Mesenchymal stem cell (in vitro differentiated cells and primary cell): ENCODE measurements at regions not wholly inside any gene's neighbourhood (a gene's known extent, or its start where the extent isn't known, plus 50 kb on each side); places are given as distances from the start of the nearest gene placed in this dataset.
A peak's percentile ranks its signal among the peaks of the same experiment; 100 is the strongest.

Source experiments
- DNase-seq: peaks from one replicate; pipeline ENCODE4 v3.0.0-alpha.2; 2013
- H2AFZ ChIP-seq: one replicate; pipeline ENCODE4 v1.6.1; 2013; ENCODE audit warnings: low read depth, mild to moderate bottlenecking, control low read depth, inconsistent platforms, low read length, moderate library complexity
- H2AK5ac ChIP-seq: 2 replicates; pipeline ENCODE4 v1.6.1; 2013; ENCODE audit warnings: low read length, moderate library complexity, mild to moderate bottlenecking, inconsistent platforms; ENCODE audit not compliant: severe bottlenecking
- H2BK120ac ChIP-seq: one replicate; pipeline ENCODE4 v1.6.1; 2013; ENCODE audit warnings: low read depth, mild to moderate bottlenecking, inconsistent platforms, low read length, moderate library complexity
- H2BK12ac ChIP-seq, 2 experiments: one replicate each; pipeline ENCODE4 v1.6.1; 2013; ENCODE audit warnings: inconsistent platforms in 2 of 2, low read length in 2 of 2, mild to moderate bottlenecking in 2 of 2, moderate library complexity in 2 of 2, control low read depth in 1 of 2
- H2BK15ac ChIP-seq: one replicate; pipeline ENCODE4 v1.6.1; 2013; ENCODE audit warnings: mild to moderate bottlenecking, low read depth, inconsistent platforms; ENCODE audit not compliant: poor library complexity, severe bottlenecking
- H2BK5ac ChIP-seq: 2 replicates; pipeline ENCODE4 v1.6.1; 2013; ENCODE audit warnings: low read depth, mild to moderate bottlenecking, low read length, control low read depth, inconsistent platforms; ENCODE audit not compliant: poor library complexity, severe bottlenecking
- H3K14ac ChIP-seq, 2 experiments: one replicate each; pipeline ENCODE4 v1.6.1; 2013; ENCODE audit warnings: inconsistent platforms in 2 of 2, low read length in 2 of 2, control low read depth in 1 of 2, mild to moderate bottlenecking in 1 of 2, moderate library complexity in 1 of 2
- H3K18ac ChIP-seq, 2 experiments: one replicate each; pipeline ENCODE4 v1.6.1; 2013; ENCODE audit warnings: inconsistent platforms in 2 of 2, low read length in 2 of 2, control low read depth in 1 of 2, low read depth in 1 of 2, mild to moderate bottlenecking in 1 of 2
- H3K23ac ChIP-seq, 2 experiments: one replicate each; pipeline ENCODE4 v1.6.1; 2013; ENCODE audit warnings: inconsistent platforms in 2 of 2, low read length in 2 of 2, mild to moderate bottlenecking in 2 of 2, moderate library complexity in 2 of 2, control low read depth in 1 of 2
- H3K27ac ChIP-seq: 2 replicates; pipeline ENCODE4 v1.5.1; 2013; ENCODE audit warnings: mild to moderate bottlenecking, moderate library complexity, low read length, control low read depth, inconsistent platforms; ENCODE audit not compliant: poor library complexity, severe bottlenecking
- H3K27me3 ChIP-seq, 2 experiments: 2 replicates each; pipeline versions ENCODE4 v1.6.1 to v1.7.0; 2013; ENCODE audit warnings: low read length in 2 of 2, mild to moderate bottlenecking in 2 of 2, moderate library complexity in 2 of 2, control low read depth in 1 of 2, inconsistent platforms in 1 of 2; ENCODE audit not compliant: control insufficient read depth in 1 of 2, insufficient read depth in 1 of 2
- H3K36me3 ChIP-seq, 2 experiments: 2 replicates each; pipeline versions ENCODE4 v1.6.1 to v1.7.0; 2013; ENCODE audit warnings: low read length in 2 of 2, control low read depth in 1 of 2, inconsistent platforms in 1 of 2, low read depth in 1 of 2, mild to moderate bottlenecking in 1 of 2; ENCODE audit not compliant: insufficient read depth in 2 of 2, control insufficient read depth in 1 of 2
- H3K4ac ChIP-seq, 2 experiments: one replicate each; pipeline ENCODE4 v1.6.1; 2013; ENCODE audit warnings: inconsistent platforms in 2 of 2, low read length in 2 of 2, mild to moderate bottlenecking in 2 of 2, moderate library complexity in 2 of 2, control low read depth in 1 of 2, low read depth in 1 of 2
- H3K4me1 ChIP-seq: 2 replicates; pipeline ENCODE4 v1.6.1; 2013; ENCODE audit warnings: low read depth, low read length, control low read depth; ENCODE audit not compliant: control insufficient read depth, insufficient read depth
- H3K4me2 ChIP-seq: 2 replicates; pipeline ENCODE4 v1.6.1; 2013; ENCODE audit warnings: low read length, mild to moderate bottlenecking, inconsistent platforms; ENCODE audit not compliant: poor library complexity, severe bottlenecking
- H3K4me3 ChIP-seq, 2 experiments: 2 replicates each; pipeline versions ENCODE4 v1.5.1 to v1.7.0; 2013; ENCODE audit warnings: low read length in 2 of 2, mild to moderate bottlenecking in 2 of 2, control low read depth in 1 of 2, low read depth in 1 of 2; ENCODE audit not compliant: insufficient read depth in 1 of 2
- H3K79me1 ChIP-seq: replicated peaks from 2 replicates; pipeline ENCODE4 v1.6.1; 2013; ENCODE audit warnings: mild to moderate bottlenecking, control low read depth, low read length, inconsistent platforms; ENCODE audit not compliant: poor library complexity, severe bottlenecking
- H3K9ac ChIP-seq: 2 replicates; pipeline ENCODE4 v1.7.0; 2013; ENCODE audit warnings: mild to moderate bottlenecking, low read length, moderate library complexity
- H3K9me3 ChIP-seq: 2 replicates; pipeline ENCODE4 v1.7.0; 2013; ENCODE audit warnings: mild to moderate bottlenecking, low read length; ENCODE audit not compliant: control insufficient read depth
- H4K8ac ChIP-seq: one replicate; pipeline ENCODE4 v1.6.1; 2013; ENCODE audit warnings: inconsistent platforms, mild to moderate bottlenecking, low read length, moderate library complexity
- H4K91ac ChIP-seq: one replicate; pipeline ENCODE4 v1.6.1; 2013; ENCODE audit warnings: mild to moderate bottlenecking, low read length, inconsistent platforms
- WGBS: methylation state at CpG from one replicate; pipeline ENCODE4 v1.1.7; 2013; ENCODE audit warnings: mixed read lengths; 5-methylcytosine and 5-hydroxymethylcytosine counted together

- H4K91ac ChIP-seq: no peak overlapping the region
- no peaks in the 10 kb centered on the region for H3K36me3 ChIP-seq
- H2AK5ac ChIP-seq: no peak overlapping the region
- H3K79me1 ChIP-seq: no peaks in the 10 kb centered on the region
- no peak overlapping the region for H3K4me3 ChIP-seq
- H3K18ac ChIP-seq: no peak overlapping the region
- no peak overlapping the region for H3K4me2 ChIP-seq
- H2BK120ac ChIP-seq: no peak overlapping the region
- no peak overlapping the region for H3K27ac ChIP-seq
- peaks cover 4% of the 10 kb centered on the region for H3K9me3 ChIP-seq
- no peaks in the 10 kb centered on the region for H3K4me1 ChIP-seq
- no peak overlapping the region for H2BK12ac ChIP-seq
- no peak overlapping the region for H2BK15ac ChIP-seq
- H2AFZ ChIP-seq: no peak overlapping the region
- no peak overlapping the region for H3K4ac ChIP-seq
- peak; percentile 33 for DNase-seq
- H3K14ac ChIP-seq: no peak overlapping the region
- H3K9ac ChIP-seq: no peak overlapping the region
- no peaks in the 10 kb centered on the region for H3K27me3 ChIP-seq
- H2BK5ac ChIP-seq: no peak overlapping the region
- WGBS: 80% methylated on average over 2 of the region's 2 CpGs
- no peak overlapping the region for H4K8ac ChIP-seq
- no peak overlapping the region for H3K23ac ChIP-seq
These were observed 186.1 kb downstream of the OTOL1 start for GRCh38 chr3:161682715-161683114.

- Histone ChIP-seq H4K91ac (no peak overlapping the region), H3K4me2 (no peak overlapping the region), H3K18ac (no peak overlapping the region), H2AK5ac (no peak overlapping the region), H3K4me1 (no peaks in the 10 kb centered on the region), H3K14ac (no peak overlapping the region), H2BK15ac (no peak overlapping the region), H3K27me3 (no peaks in the 10 kb centered on the region), H3K9ac (no peak overlapping the region), H3K27ac (no peak overlapping the region), H2BK120ac (no peak overlapping the region), H3K4me3 (no peak overlapping the region), H2BK12ac (no peak overlapping the region), H2BK5ac (no peak overlapping the region), H3K79me1 (no peaks in the 10 kb centered on the region), H2AFZ (no peak overlapping the region), H3K23ac (no peak overlapping the region), H4K8ac (no peak overlapping the region), H3K36me3 (no peaks in the 10 kb centered on the region), H3K9me3 (no peaks in the 10 kb centered on the region), H3K4ac (no peak overlapping the region)
- no peak for DNase-seq
- 92% methylated on average over 2 of the region's 5 CpGs for WGBS
These were observed 193.1 kb downstream of the OTOL1 start for GRCh38 chr3:161689584-161690298.

- no peak overlapping the region for H3K23ac ChIP-seq
- H2BK5ac ChIP-seq: no peak overlapping the region
- H3K79me1 ChIP-seq: no peaks in the 10 kb centered on the region
- H2BK120ac ChIP-seq: no peak overlapping the region
- no peak overlapping the region for H2BK15ac ChIP-seq
- no peaks in the 10 kb centered on the region for H3K36me3 ChIP-seq
- no peak overlapping the region for H3K9ac ChIP-seq
- H3K14ac ChIP-seq: no peak overlapping the region
- WGBS: 88% methylated on average over 3 of the region's 3 CpGs
- no peak overlapping the region for H4K91ac ChIP-seq
- H3K4me2 ChIP-seq: no peak overlapping the region
- H3K18ac ChIP-seq: no peak overlapping the region
- H3K27ac ChIP-seq: no peak overlapping the region
- no peak overlapping the region for H3K4ac ChIP-seq
- H3K4me3 ChIP-seq: no peak overlapping the region
- H4K8ac ChIP-seq: no peak overlapping the region
- H3K9me3 ChIP-seq: no peaks in the 10 kb centered on the region
- DNase-seq: no peak
- H2BK12ac ChIP-seq: no peak overlapping the region
- no peaks in the 10 kb centered on the region for H3K27me3 ChIP-seq
- no peaks in the 10 kb centered on the region for H3K4me1 ChIP-seq
- H2AK5ac ChIP-seq: no peak overlapping the region
- no peak overlapping the region for H2AFZ ChIP-seq
These were observed 193.7 kb downstream of the OTOL1 start for GRCh38 chr3:161690299-161690620.

- no CpG with 5 or more reads among the region's 1 CpG for WGBS
- no peak overlapping the region for H3K27ac ChIP-seq
- H3K4me3 ChIP-seq: no peak overlapping the region
These were observed 195.1 kb downstream of the OTOL1 start for GRCh38 chr3:161691677-161692076.

More at GRCh38 chr3:161691677-161692076, 195.1 kb downstream of the OTOL1 start:
- Histone ChIP-seq H4K91ac (no peak overlapping the region), H3K14ac (no peak overlapping the region), H2BK15ac (no peak overlapping the region), H3K9ac (no peak overlapping the region), H3K79me1 (no peaks in the 10 kb centered on the region), H3K4me1 (no peaks in the 10 kb centered on the region), H2BK5ac (no peak overlapping the region), H3K23ac (no peak overlapping the region), H3K4ac (no peak overlapping the region), H3K27me3 (no peaks in the 10 kb centered on the region), H4K8ac (no peak overlapping the region), H3K4me2 (no peak overlapping the region), H2BK12ac (no peak overlapping the region), H3K36me3 (no peaks in the 10 kb centered on the region), H2AK5ac (no peak overlapping the region), H2BK120ac (no peak overlapping the region), H3K18ac (no peak overlapping the region), H2AFZ (no peak overlapping the region), H3K9me3 (no peaks in the 10 kb centered on the region)
- DNase-seq: no peak
